ENCODE measurements at regions not wholly inside any gene's neighbourhood (a gene's known extent, or its start where the extent isn't known, plus 50 kb on each side); places are given as distances from the start of the nearest gene placed in this dataset.

- no peak for TF ChIP-seq ZBTB11 (CRISPR knock-in tag; IDR thresholded peaks at IDR 0.05)
- no peak for TF ChIP-seq BRCA1 (IDR thresholded peaks at IDR 0.05; ENCODE audit: low read depth, low read length)
- no peak for TF ChIP-seq KLF5 (IDR thresholded peaks at IDR 0.05; ENCODE audit: partially characterized antibody)
- no peak for TF ChIP-seq IRF3 (IDR thresholded peaks at IDR 0.05)
Measured at GRCh38 chr12:13435235-13435933, 238.9 kb downstream of the EMP1 start (continued).

- CTCF ChIA-PET = no interaction called here
- no peaks in the 10 kb centered on the region for H4K20me1 ChIP-seq (ENCODE audit: control insufficient read depth, insufficient read depth)
- TF ChIP-seq NR2F1 (conservative IDR thresholded peaks at IDR 0.05) (no peak), ZNF622 (IDR thresholded peaks at IDR 0.05) (no peak), SUPT20H (IDR thresholded peaks at IDR 0.05; ENCODE audit: borderline replicate concordance, control insufficient read depth, low read depth, low read length) (no peak), HCFC1 (IDR thresholded peaks at IDR 0.05; ENCODE audit: low read length) (no peak), RUNX3 (IDR thresholded peaks at IDR 0.05; ENCODE audit: low read length) (no peak), BCLAF1 (IDR thresholded peaks at IDR 0.05) (no peak), NBN (IDR thresholded peaks at IDR 0.05) (no peak), IKZF2 (IDR thresholded peaks at IDR 0.05) (no peak), FOS (IDR thresholded peaks at IDR 0.05; ENCODE audit: borderline replicate concordance, extremely low read depth, insufficient read length) (no peak), MLLT1 (IDR thresholded peaks at IDR 0.05) (no peak)
Measured at GRCh38 chr12:13433768-13434167, 237.2 kb downstream of the EMP1 start.

More at GRCh38 chr12:13433768-13434167, 237.2 kb downstream of the EMP1 start:
- Histone ChIP-seq H3K27me3 (replicated peaks in 1 of 2; ENCODE audit: control insufficient read depth in 2 of 2, insufficient read depth in 2 of 2, low read length in 1 of 2) (no peaks in the 10 kb centered on the region), H3K4me3 (no peak overlapping the region), H3K9ac (ENCODE audit: control insufficient read depth, insufficient read depth, low read length) (no peak overlapping the region), H2AFZ (ENCODE audit: control insufficient read depth, low read depth, low read length) (no peak overlapping the region), H3K79me2 (ENCODE audit: control insufficient read depth, insufficient read depth, low read length) (no peaks in the 10 kb centered on the region), H3K4me1 (ENCODE audit: control insufficient read depth, insufficient read depth, low read length) (no peaks in the 10 kb centered on the region), H3K27ac (ENCODE audit: control insufficient read depth, insufficient read depth) (no peak overlapping the region), H3K36me3 (ENCODE audit: control insufficient read depth in 2 of 2, insufficient read depth in 2 of 2, low read length in 1 of 2) (no peaks in the 10 kb centered on the region), H3K4me2 (ENCODE audit: control insufficient read depth, insufficient read depth) (no peak overlapping the region), H3K9me3 (replicated peaks; ENCODE audit: control insufficient read depth, insufficient read depth, low read length) (no peaks in the 10 kb centered on the region)
- FAIRE-seq = no peak
- in situ Hi-C loops (cut with MboI) (no loop called here), intact Hi-C loops (cut with micrococcal nuclease; ENCODE audit: unreplicated experiment) (no loop called here)
- ATAC-seq = no peak
- POLR2A ChIA-PET = no interaction called here
- no peak for DNase-seq (ENCODE audit: low read depth, low spot score)
- SMC1A ChIA-PET (ENCODE audit: uncharacterized antibody, unreplicated experiment) = no interaction called here
- RAD21 ChIA-PET (ENCODE audit: unreplicated experiment) = no interaction called here
- no TSS peak for BruUV-seq (replicated peaks)

Measured in GM12878 (cell line).